HTR-8/SVneo (cell line): ENCODE measurements at regions not wholly inside any gene's neighbourhood (a gene's known extent, or its start where the extent isn't known, plus 50 kb on each side); places are given as distances from the start of the nearest gene placed in this dataset.

ENCODE experiments used
- DNase-seq: peaks from one replicate; pipeline ENCODE4 v3.0.0; 2011; ENCODE audit warnings: low spot score, mixed read lengths; ENCODE audit not compliant: insufficient read length
- FAIRE-seq: peaks from 2 replicates; lab custom pipeline; 2011; peaks lifted over from hg19 to GRCh38; lab: Jason Lieb, UNC

GRCh38 chr14:97280526-97280925 lies 483.3 kb downstream of the VRK1 start:
- no peak for FAIRE-seq
- DNase-seq, result no peak

DNA sequence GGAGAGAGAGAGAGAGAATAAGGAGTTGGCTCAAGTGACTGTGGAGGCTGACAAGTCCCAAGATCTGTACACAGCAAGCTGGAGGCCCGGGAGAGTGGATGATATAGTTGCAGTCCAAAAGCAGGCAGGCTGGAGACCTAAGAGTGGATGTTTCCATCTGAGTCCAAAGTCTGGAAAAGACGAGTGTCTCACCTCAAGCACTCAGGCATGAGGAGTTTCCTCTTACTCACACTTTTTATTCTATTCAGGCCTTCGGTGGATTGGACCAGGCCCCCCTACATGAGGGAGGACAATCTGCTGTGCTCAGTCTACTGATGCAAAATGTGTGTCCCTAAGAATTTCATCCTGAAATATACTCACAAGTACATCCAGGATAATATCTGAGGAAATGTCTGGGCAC lies 484.6 kb downstream of the VRK1 start:
- FAIRE-seq, result no peak
- DNase-seq, result no peak

DNA sequence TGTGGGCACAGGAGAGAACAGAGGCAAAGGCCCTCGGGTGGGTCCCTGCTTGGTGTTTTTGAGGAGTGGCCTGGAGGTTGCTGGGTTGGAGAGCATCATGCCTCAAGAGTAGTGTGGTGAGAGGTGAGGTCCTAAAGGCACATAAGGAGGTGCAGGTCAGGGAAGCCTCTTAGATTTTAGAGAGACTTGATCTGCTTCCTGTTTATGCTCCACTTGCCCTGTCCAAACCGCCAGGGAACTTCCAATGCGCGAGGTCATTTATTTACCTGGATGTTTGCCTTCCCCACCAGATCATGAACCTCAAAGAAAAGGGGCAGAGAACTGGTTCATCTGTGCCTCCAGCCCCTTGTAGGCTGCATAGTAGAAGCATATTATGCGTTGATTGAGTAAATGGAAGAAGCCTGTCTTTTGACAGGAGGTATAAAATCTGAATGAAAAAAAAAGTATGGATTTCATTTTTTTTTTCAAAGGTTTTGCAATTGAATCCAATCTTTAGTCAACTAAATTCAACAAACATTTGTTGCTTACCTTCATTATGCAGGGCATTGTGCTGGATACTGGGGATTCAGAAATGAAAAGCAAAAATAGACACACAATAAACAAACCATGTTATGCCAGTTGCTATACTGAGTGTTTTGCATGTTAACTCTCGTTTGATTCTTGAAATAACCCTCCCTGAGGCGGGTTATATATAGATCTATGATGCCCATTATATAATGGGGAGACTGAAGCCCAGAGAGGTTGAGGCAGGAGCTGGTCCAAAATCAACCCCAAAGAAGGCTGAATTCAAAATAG lies 485.2 kb downstream of the VRK1 start:
- FAIRE-seq, result no peak

DNA sequence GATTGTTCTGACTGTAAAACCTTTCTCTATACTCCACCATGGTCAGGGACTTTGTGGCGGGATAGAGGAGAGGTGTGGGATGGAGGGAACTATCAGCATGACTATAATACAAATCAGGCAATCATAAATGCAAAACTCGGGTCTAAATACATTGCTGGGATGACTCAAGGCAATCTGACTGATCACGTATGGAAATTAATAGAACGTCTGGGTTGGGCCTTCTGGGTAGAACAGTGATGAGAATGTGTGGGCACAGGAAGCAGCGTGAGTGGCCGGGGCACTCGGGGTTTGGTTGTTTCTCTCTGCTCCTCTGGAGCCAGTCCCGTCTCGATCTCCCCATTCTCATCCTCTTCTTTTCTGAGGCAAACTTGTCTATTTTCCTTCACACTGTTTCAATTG lies 485.8 kb downstream of the VRK1 start:
- FAIRE-seq (no peak), DNase-seq (no peak)

More for the DNA sequence above, 485.2 kb downstream of the VRK1 start:
- DNase-seq, result no peak

- no peak for FAIRE-seq
- DNase-seq, result no peak
Observed at GRCh38 chr14:97283426-97283825, 486.2 kb downstream of the VRK1 start.

DNA sequence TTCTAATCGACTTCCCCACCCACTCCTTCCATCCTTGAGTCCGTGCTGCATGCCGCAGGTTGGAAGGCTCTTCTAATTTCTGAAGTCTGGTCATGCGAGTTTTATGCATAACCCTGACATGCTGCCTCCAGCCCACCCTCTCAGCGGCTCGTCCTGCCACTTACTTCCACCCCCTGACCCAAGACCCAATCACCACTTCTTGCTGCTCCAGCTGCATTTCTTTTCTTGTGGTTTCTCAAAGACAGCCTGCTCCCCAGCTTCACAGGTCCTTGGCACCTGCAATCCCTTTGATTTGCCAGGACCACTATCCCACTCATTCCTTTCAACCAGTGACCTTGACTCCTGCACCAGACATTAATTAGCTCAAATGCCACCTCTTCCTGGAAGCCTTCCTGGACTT lies 486.7 kb downstream of the VRK1 start:
- DNase-seq, result no peak
- FAIRE-seq, result no peak

- FAIRE-seq (peak; percentile 55), DNase-seq (no peak)
Observed at GRCh38 chr14:97287956-97288355, 490.8 kb downstream of the VRK1 start.

- FAIRE-seq (no peak), DNase-seq (no peak)
Observed at GRCh38 chr14:97290065-97290464, 492.9 kb downstream of the VRK1 start.

GRCh38 chr14:97290977-97291376 lies 493.8 kb downstream of the VRK1 start:
- DNase-seq (no peak), FAIRE-seq (no peak)

DNA sequence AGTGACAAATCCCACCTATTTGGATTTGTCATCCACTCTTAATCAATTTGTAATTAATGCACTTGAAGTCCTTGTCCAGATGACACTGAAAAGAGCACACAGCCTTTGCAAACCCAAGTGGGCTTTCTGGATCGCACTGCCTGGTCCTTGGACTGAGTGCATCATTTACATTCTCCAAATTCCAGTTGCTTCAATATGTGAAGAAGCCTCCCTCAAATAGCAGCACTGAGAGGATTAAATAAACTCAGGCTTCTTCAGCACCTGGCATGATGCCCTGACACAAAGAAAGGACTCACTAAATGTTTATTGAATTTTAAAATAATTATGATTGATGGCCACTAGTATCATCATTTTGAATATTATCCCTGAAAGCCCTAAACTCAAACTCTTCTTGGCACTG lies 496.5 kb downstream of the VRK1 start:
- DNase-seq (no peak), FAIRE-seq (no peak)

- no peak for DNase-seq
- no peak for FAIRE-seq
Observed at GRCh38 chr14:97295108-97295710, 498.0 kb downstream of the VRK1 start.

DNA sequence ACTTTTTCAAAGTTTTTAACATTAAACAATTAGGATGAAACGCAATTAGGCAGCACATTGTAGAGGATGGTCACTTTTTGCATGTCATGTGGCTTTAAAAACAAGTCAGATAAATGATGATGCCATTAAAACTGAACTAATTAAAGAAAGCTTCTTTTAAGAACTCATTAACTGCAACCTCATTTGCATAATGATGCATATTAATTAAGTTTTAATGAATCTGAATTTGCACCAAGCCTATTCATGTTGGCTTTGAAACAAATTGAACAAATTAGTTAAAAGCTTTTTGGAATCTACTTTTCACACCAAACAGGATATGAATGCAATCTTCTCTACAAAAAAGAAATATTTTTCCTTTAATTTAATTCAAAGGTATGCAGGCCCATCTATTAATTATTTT lies 499.0 kb downstream of the VRK1 start:
- DNase-seq, result no peak
- no peak for FAIRE-seq

DNA sequence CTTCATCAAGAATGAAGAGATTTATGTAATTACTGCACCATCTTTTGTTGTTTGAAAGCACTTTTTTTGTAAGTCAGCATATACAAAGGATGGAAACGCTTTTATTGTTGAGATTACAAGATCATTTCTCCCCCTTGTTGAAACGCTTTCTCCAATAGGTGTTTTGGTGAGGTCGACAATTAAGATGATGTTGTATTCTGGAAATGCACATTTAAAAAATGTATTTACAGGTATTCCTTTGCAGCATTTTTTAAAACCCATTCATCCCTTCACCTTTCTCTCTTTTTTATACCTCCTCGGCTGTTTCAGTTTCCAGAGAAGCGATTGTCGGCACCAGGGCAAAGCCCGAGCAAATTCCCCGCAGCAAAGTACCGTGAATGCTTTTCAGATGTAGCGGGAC lies 499.9 kb downstream of the VRK1 start:
- no peak for FAIRE-seq
- DNase-seq, result no peak

- FAIRE-seq (no peak), DNase-seq (no peak)
Observed at GRCh38 chr14:97298331-97298730, 501.1 kb downstream of the VRK1 start.

- FAIRE-seq (no peak), DNase-seq (no peak)
Observed at GRCh38 chr14:97298736-97299135, 501.6 kb downstream of the VRK1 start.

DNA sequence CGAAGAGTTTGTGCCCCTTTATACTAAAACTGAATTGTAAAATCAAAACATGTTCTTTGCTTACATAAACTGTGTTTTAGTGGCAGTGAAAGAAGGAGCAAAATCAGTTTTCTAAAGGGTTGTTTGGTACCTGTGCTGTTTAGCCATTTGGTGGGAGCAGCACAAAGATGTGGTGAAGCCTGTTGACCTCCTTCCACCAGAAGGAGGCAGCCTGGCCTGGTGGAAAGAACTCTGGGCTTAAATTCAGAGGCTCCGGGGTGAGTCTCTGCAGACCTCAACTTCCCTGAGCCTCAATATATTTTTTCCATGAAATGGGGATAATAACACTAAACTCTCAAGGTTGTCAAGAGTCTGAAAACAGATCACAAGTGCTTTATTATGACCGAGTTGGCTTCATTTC lies 502.5 kb downstream of the VRK1 start:
- no peak for DNase-seq
- FAIRE-seq, result no peak

- FAIRE-seq, result no peak
- no peak for DNase-seq
Observed at GRCh38 chr14:97301931-97302559, 504.9 kb downstream of the VRK1 start.

DNA sequence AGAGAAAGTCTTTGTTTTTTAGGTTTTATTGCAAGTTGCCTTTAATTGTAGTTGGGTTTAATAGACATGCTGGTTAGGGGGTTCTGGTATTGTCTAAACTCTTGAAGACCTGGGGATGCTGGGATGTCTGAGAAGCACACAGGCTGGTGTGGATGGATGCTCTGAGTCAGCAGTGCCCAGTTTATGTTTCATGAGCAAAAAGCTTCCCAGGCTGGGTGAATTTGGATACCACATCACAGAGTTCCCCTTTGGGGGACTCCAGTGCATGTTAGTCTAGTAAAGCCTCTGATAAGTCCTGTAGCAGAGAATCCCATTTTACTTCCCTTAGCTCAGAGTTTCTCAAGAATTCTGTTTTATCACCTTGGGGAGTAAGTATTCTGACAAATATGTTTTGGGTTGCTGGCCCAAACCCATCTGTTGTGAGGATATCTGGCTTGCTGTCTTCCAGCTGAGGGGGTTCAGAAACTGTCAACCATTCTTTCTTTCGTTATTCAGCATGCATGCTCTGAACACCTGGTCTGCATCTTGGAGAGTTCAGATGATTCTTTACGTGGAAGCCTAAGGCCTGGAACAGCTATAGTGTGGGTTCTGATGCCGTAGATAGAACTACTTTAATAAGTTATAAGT lies 509.1 kb downstream of the VRK1 start:
- FAIRE-seq (no peak), DNase-seq (no peak)

DNA sequence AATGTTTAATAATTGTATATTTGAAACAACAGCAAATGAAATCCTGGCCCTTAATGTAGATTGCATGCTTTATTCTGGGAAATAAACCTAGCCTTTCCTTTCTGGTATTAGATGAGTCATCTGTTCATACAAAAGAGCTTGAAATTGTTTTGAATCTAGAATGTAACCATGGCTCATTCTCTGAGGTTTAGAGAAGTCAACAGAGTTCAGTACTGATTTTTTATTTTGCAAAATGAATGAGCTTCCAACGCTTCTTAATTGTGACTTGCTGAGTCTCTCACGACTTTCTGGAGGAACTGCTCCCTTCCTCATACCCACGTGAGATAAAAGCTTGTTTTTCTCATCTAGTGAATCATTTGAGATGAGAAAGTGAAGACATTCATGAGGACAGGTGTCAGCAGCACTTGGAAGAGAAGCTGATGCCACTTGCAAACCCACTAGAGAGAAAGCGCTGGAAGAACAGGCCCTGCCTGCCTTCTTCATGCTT lies 509.6 kb downstream of the VRK1 start:
- DNase-seq, result no peak
- FAIRE-seq, result no peak

DNA sequence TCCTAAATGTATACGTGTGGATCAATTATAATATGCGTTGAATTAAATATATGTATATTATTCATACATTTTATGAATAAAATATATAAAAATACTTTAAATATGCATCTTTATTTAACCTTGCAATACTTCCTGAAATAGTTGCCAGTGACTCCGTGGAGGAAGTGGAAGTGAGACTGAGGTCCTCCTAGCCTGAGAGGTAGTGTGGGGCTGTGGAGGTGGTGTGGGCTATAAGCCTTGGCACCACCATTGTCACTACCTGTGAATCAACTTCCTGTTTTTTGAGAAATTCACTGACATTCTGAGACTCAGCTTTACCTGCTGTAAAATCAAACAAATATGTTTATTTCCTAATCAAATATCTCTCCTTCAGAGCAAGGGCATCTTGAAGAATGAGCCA lies 514.2 kb downstream of the VRK1 start:
- no peak for DNase-seq

GRCh38 chr14:97312910-97313309 lies 515.7 kb downstream of the VRK1 start:
- DNase-seq (no peak), FAIRE-seq (no peak)

More for the DNA sequence above, 514.2 kb downstream of the VRK1 start:
- no peak for FAIRE-seq
